K562 (cell line): ENCODE measurements at regions not wholly inside any gene's neighbourhood (a gene's known extent, or its start where the extent isn't known, plus 50 kb on each side); places are given as distances from the start of the nearest gene placed in this dataset.

Experiments
- AFF1 ChIP-seq, 2 experiments: fragments of 450-650 bp; IDR thresholded peaks; 2 replicates each; pipeline ENCODE4 v1.6.1; 2018; ENCODE audit warnings: mild to moderate bottlenecking in 2 of 2, low read depth in 1 of 2; ENCODE audit not compliant: partially characterized antibody in 2 of 2
- FOXJ2 ChIP-seq: fragments of 200-800 bp; sonication (Bioruptor generic); IDR thresholded peaks from 2 replicates; pipeline ENCODE4 v1.6.1; 2016; ENCODE audit warnings: missing genetic modification characterization, missing compliant biosample characterization
- FOXK1 ChIP-seq: sonication (generic); formaldehyde crosslinking; IDR thresholded peaks from 2 replicates; pipeline ENCODE4 v1.8.0; 2022; ENCODE audit warnings: missing genetic modification reagents, mild to moderate bottlenecking, borderline replicate concordance
- GABPB2 ChIP-seq: fragments of 250-450 bp; sonication (Bioruptor Pico); conservative IDR thresholded peaks from 2 replicates; pipeline ENCODE4 v1.5.1; 2021; ENCODE audit warnings: mild to moderate bottlenecking
- RNF2 ChIP-seq: sonication (generic); IDR thresholded peaks from 2 replicates; pipeline ENCODE4 v1.6.1; 2016
- SMAD4 ChIP-seq: fragments of 250-450 bp; sonication (Bioruptor Pico); conservative IDR thresholded peaks from 2 replicates; pipeline ENCODE4 v1.8.0; 2021; ENCODE audit warnings: inconsistent platforms, mild to moderate bottlenecking, moderate library complexity
- TEAD4 ChIP-seq, 2 experiments: sonication (generic) in 1 of 2; formaldehyde crosslinking in 1 of 2; IDR thresholded peaks; 2 replicates each; pipeline versions ENCODE4 v1.6.1 to v1.8.0; 2012 to 2022; ENCODE audit warnings: borderline replicate concordance in 1 of 2, inconsistent platforms in 1 of 2, low read length in 1 of 2, mild to moderate bottlenecking in 1 of 2, missing genetic modification reagents in 1 of 2
- ZNF766 ChIP-seq: fragments of 200-800 bp; sonication (Bioruptor generic); conservative IDR thresholded peaks from 2 replicates; pipeline ENCODE4 v1.6.1; 2016; ENCODE audit warnings: missing genetic modification characterization, missing compliant biosample characterization
- ZNF778 ChIP-seq: fragments of 450-650 bp; formaldehyde crosslinking; IDR thresholded peaks from 2 replicates; pipeline ENCODE4 v1.4.0; 2020; ENCODE audit warnings: mild to moderate bottlenecking, moderate library complexity
- TF ChIP-seq, protein P1 (sequence below): fragments of 450-650 bp; IDR thresholded peaks from 2 replicates; pipeline ENCODE4 v1.6.1; 2016; ENCODE audit warnings: mild to moderate bottlenecking, moderate library complexity

- peak; percentile 70; the same call in 1 of the 2 replicates for TF ChIP-seq ZNF766
- TF ChIP-seq GABPB2 (CRISPR knock-in tag): no peak
- TF ChIP-seq TEAD4 (IDR thresholded peaks at IDR 0.05; ENCODE audit: low read length): 0 out of 2 replicates have a peak, but pooled peaks have one; percentile 28
- TF ChIP-seq TEAD4 (CRISPR knock-in tag; IDR thresholded peaks at IDR 0.05; ENCODE audit: borderline replicate concordance): no peak
- peak; percentile 36; the same call in 1 of the 2 replicates for TF ChIP-seq SMAD4
- peak; percentile 79 for TF ChIP-seq RNF2
- TF ChIP-seq FOXJ2 (tag): peak; percentile 68; the same call in 1 of the 2 replicates
- TF ChIP-seq FOXK1 (CRISPR knock-in tag): peak; percentile 98; the same call in 1 of the 2 replicates
- no peak for TF ChIP-seq ZNF778 (CRISPR knock-in tag)
- TF ChIP-seq, protein P1, sequence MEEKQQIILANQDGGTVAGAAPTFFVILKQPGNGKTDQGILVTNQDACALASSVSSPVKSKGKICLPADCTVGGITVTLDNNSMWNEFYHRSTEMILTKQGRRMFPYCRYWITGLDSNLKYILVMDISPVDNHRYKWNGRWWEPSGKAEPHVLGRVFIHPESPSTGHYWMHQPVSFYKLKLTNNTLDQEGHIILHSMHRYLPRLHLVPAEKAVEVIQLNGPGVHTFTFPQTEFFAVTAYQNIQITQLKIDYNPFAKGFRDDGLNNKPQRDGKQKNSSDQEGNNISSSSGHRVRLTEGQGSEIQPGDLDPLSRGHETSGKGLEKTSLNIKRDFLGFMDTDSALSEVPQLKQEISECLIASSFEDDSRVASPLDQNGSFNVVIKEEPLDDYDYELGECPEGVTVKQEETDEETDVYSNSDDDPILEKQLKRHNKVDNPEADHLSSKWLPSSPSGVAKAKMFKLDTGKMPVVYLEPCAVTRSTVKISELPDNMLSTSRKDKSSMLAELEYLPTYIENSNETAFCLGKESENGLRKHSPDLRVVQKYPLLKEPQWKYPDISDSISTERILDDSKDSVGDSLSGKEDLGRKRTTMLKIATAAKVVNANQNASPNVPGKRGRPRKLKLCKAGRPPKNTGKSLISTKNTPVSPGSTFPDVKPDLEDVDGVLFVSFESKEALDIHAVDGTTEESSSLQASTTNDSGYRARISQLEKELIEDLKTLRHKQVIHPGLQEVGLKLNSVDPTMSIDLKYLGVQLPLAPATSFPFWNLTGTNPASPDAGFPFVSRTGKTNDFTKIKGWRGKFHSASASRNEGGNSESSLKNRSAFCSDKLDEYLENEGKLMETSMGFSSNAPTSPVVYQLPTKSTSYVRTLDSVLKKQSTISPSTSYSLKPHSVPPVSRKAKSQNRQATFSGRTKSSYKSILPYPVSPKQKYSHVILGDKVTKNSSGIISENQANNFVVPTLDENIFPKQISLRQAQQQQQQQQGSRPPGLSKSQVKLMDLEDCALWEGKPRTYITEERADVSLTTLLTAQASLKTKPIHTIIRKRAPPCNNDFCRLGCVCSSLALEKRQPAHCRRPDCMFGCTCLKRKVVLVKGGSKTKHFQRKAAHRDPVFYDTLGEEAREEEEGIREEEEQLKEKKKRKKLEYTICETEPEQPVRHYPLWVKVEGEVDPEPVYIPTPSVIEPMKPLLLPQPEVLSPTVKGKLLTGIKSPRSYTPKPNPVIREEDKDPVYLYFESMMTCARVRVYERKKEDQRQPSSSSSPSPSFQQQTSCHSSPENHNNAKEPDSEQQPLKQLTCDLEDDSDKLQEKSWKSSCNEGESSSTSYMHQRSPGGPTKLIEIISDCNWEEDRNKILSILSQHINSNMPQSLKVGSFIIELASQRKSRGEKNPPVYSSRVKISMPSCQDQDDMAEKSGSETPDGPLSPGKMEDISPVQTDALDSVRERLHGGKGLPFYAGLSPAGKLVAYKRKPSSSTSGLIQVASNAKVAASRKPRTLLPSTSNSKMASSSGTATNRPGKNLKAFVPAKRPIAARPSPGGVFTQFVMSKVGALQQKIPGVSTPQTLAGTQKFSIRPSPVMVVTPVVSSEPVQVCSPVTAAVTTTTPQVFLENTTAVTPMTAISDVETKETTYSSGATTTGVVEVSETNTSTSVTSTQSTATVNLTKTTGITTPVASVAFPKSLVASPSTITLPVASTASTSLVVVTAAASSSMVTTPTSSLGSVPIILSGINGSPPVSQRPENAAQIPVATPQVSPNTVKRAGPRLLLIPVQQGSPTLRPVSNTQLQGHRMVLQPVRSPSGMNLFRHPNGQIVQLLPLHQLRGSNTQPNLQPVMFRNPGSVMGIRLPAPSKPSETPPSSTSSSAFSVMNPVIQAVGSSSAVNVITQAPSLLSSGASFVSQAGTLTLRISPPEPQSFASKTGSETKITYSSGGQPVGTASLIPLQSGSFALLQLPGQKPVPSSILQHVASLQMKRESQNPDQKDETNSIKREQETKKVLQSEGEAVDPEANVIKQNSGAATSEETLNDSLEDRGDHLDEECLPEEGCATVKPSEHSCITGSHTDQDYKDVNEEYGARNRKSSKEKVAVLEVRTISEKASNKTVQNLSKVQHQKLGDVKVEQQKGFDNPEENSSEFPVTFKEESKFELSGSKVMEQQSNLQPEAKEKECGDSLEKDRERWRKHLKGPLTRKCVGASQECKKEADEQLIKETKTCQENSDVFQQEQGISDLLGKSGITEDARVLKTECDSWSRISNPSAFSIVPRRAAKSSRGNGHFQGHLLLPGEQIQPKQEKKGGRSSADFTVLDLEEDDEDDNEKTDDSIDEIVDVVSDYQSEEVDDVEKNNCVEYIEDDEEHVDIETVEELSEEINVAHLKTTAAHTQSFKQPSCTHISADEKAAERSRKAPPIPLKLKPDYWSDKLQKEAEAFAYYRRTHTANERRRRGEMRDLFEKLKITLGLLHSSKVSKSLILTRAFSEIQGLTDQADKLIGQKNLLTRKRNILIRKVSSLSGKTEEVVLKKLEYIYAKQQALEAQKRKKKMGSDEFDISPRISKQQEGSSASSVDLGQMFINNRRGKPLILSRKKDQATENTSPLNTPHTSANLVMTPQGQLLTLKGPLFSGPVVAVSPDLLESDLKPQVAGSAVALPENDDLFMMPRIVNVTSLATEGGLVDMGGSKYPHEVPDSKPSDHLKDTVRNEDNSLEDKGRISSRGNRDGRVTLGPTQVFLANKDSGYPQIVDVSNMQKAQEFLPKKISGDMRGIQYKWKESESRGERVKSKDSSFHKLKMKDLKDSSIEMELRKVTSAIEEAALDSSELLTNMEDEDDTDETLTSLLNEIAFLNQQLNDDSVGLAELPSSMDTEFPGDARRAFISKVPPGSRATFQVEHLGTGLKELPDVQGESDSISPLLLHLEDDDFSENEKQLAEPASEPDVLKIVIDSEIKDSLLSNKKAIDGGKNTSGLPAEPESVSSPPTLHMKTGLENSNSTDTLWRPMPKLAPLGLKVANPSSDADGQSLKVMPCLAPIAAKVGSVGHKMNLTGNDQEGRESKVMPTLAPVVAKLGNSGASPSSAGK: peak; percentile 39; the same call in 1 of the 2 replicates
- peak in 1 of 2 experiments; percentile 50 for TF ChIP-seq AFF1 (IDR thresholded peaks at IDR 0.05; ENCODE audit: low read depth in 1 of 2, partially characterized antibody in 2 of 2)
These were observed 213.5 kb upstream of the SLC38A2 start (continued) for GRCh38 chr12:46585854-46586621.
